ENCODE measurements at regions not wholly inside any gene's neighbourhood (a gene's known extent, or its start where the extent isn't known, plus 50 kb on each side); places are given as distances from the start of the nearest gene placed in this dataset.
"Not testable (repeated sequence)": the region's sequence is repeated elsewhere in the genome, so short reads cannot be mapped to it uniquely, and the experiment has no call there.

GRCh38 chr5:103744159-103744558 is 181.6 kb upstream of the NUDT12 start:
- Mint-ChIP-seq H3K4me1 (ENCODE audit: unreplicated experiment) (no peaks in the 10 kb centered on the region), H3K36me3 (ENCODE audit: low read depth, unreplicated experiment) (no peaks in the 10 kb centered on the region), H3K9me3 (ENCODE audit: unreplicated experiment) (no peaks in the 10 kb centered on the region), H3K27me3 (ENCODE audit: unreplicated experiment) (no peaks in the 10 kb centered on the region), H3K27ac (ENCODE audit: unreplicated experiment) (no peak overlapping the region), H3K4me3 (ENCODE audit: unreplicated experiment) (no peak overlapping the region)
- TF ChIP-seq CTCF (IDR thresholded peaks at IDR 0.05; ENCODE audit: unreplicated experiment), result no peak
- DNase-seq (ENCODE audit: low spot score), result no peak

GRCh38 chr5:103743421-103743820 is 180.8 kb upstream of the NUDT12 start:
- Mint-ChIP-seq H3K4me1 (ENCODE audit: unreplicated experiment) (no peaks in the 10 kb centered on the region), H3K4me3 (ENCODE audit: unreplicated experiment) (no peak overlapping the region), H3K36me3 (ENCODE audit: low read depth, unreplicated experiment) (no peaks in the 10 kb centered on the region), H3K9me3 (ENCODE audit: unreplicated experiment) (no peaks in the 10 kb centered on the region), H3K27me3 (ENCODE audit: unreplicated experiment) (no peaks in the 10 kb centered on the region), H3K27ac (ENCODE audit: unreplicated experiment) (no peak overlapping the region)
- DNase-seq (ENCODE audit: low spot score), result no peak
- TF ChIP-seq CTCF (IDR thresholded peaks at IDR 0.05; ENCODE audit: unreplicated experiment), result no peak

GRCh38 chr5:103741984-103742383 is 179.4 kb upstream of the NUDT12 start:
- Mint-ChIP-seq H3K4me1 (ENCODE audit: unreplicated experiment) (no peaks in the 10 kb centered on the region), H3K4me3 (ENCODE audit: unreplicated experiment) (no peak overlapping the region), H3K9me3 (ENCODE audit: unreplicated experiment) (no peaks in the 10 kb centered on the region)

GRCh38 chr5:103736343-103736742 is 173.8 kb upstream of the NUDT12 start:
- H3K9me3 Mint-ChIP-seq (ENCODE audit: unreplicated experiment); H3K4me3 Mint-ChIP-seq (ENCODE audit: unreplicated experiment); H3K27me3 Mint-ChIP-seq (ENCODE audit: unreplicated experiment); H3K27ac Mint-ChIP-seq (ENCODE audit: unreplicated experiment); H3K36me3 Mint-ChIP-seq (ENCODE audit: low read depth, unreplicated experiment); DNase-seq (ENCODE audit: low spot score); H3K4me1 Mint-ChIP-seq (ENCODE audit: unreplicated experiment): not testable (repeated sequence)

More at GRCh38 chr5:103741984-103742383, 179.4 kb upstream of the NUDT12 start:
- TF ChIP-seq CTCF (IDR thresholded peaks at IDR 0.05; ENCODE audit: unreplicated experiment), result no peak
- H3K27ac Mint-ChIP-seq (ENCODE audit: unreplicated experiment), result no peak overlapping the region
- DNase-seq (ENCODE audit: low spot score), result no peak
- no peaks in the 10 kb centered on the region for H3K27me3 Mint-ChIP-seq (ENCODE audit: unreplicated experiment)
- no peaks in the 10 kb centered on the region for H3K36me3 Mint-ChIP-seq (ENCODE audit: low read depth, unreplicated experiment)

- Mint-ChIP-seq H3K4me1 (ENCODE audit: unreplicated experiment) (no peaks in the 10 kb centered on the region), H3K27ac (ENCODE audit: unreplicated experiment) (no peak overlapping the region), H3K27me3 (ENCODE audit: unreplicated experiment) (peaks cover 5% of the 10 kb centered on the region), H3K9me3 (ENCODE audit: unreplicated experiment) (peaks cover 12% of the 10 kb centered on the region), H3K36me3 (ENCODE audit: low read depth, unreplicated experiment) (peaks cover 12% of the 10 kb centered on the region), H3K4me3 (ENCODE audit: unreplicated experiment) (no peak overlapping the region)
- TF ChIP-seq CTCF (IDR thresholded peaks at IDR 0.05; ENCODE audit: unreplicated experiment), result no peak
- DNase-seq (ENCODE audit: low spot score), result no peak
Observed at GRCh38 chr5:103724271-103724670, 161.7 kb upstream of the NUDT12 start.

- DNase-seq (ENCODE audit: low spot score), result no peak
- no peak for TF ChIP-seq CTCF (IDR thresholded peaks at IDR 0.05; ENCODE audit: unreplicated experiment)
- peaks cover 5% of the 10 kb centered on the region for H3K27me3 Mint-ChIP-seq (ENCODE audit: unreplicated experiment)
- peaks cover 12% of the 10 kb centered on the region for H3K9me3 Mint-ChIP-seq (ENCODE audit: unreplicated experiment)
- peaks cover 4% of the 10 kb centered on the region for H3K4me1 Mint-ChIP-seq (ENCODE audit: unreplicated experiment)
- no peak overlapping the region for H3K4me3 Mint-ChIP-seq (ENCODE audit: unreplicated experiment)
- H3K36me3 Mint-ChIP-seq (ENCODE audit: low read depth, unreplicated experiment), result peaks cover 12% of the 10 kb centered on the region
- no peak overlapping the region for H3K27ac Mint-ChIP-seq (ENCODE audit: unreplicated experiment)
Observed at GRCh38 chr5:103721183-103721582, 158.6 kb upstream of the NUDT12 start.

Measured in endothelial cell (in vitro differentiated cells).